ENCODE measurements at regions not wholly inside any gene's neighbourhood (a gene's known extent, or its start where the extent isn't known, plus 50 kb on each side); places are given as distances from the start of the nearest gene placed in this dataset.

DNA sequence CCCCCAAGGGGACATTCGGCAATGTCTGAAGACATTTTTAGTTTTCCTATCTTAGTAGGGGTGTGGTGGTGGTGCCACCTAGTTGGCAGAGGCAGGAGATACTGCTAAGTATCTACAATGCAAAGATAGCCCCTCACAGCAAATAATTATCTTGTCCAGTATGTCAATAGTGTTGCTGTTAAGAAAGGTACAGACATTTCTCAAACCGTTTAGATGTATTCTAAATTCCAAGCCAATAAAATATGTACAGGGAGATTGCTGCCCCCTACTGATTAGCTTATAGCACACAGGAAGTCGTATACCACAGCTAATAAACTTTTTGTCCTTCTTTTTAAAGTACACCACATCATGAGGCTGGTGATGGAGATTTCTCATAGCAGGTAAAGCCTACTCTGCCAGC, 260.5 kb downstream of the TMA16 start:
- TF ChIP-seq, protein P1, sequence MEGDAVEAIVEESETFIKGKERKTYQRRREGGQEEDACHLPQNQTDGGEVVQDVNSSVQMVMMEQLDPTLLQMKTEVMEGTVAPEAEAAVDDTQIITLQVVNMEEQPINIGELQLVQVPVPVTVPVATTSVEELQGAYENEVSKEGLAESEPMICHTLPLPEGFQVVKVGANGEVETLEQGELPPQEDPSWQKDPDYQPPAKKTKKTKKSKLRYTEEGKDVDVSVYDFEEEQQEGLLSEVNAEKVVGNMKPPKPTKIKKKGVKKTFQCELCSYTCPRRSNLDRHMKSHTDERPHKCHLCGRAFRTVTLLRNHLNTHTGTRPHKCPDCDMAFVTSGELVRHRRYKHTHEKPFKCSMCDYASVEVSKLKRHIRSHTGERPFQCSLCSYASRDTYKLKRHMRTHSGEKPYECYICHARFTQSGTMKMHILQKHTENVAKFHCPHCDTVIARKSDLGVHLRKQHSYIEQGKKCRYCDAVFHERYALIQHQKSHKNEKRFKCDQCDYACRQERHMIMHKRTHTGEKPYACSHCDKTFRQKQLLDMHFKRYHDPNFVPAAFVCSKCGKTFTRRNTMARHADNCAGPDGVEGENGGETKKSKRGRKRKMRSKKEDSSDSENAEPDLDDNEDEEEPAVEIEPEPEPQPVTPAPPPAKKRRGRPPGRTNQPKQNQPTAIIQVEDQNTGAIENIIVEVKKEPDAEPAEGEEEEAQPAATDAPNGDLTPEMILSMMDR (IDR thresholded peaks at IDR 0.05), result no peak
- ATAC-seq (ENCODE audit: low FRiP score), result no peak

DNA sequence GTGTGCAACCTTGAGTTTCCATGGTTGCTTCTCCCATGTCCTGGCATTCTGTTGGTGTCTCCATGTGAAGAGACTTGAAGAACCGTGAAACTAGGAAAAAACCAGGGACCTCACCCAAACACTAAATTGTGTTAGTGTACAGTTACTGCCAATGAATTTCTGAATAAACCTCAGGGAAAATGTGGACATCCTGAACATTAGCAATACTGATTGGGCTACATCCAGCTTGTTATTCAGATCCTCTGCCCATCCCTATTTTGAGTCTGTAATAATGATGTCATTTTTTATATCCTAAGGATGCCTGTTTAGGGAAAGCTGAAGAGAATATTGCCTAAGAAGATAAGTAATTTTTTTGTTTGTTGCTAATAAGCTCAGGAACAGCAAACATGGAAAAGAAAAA, 262.7 kb downstream of the TMA16 start:
- TF ChIP-seq, protein P1 (IDR thresholded peaks at IDR 0.05), result no peak
- ATAC-seq (ENCODE audit: low FRiP score), result no peak

More for the DNA sequence above, 260.5 kb downstream of the TMA16 start:
- DNase-seq (ENCODE audit: low spot score), result no peak

GRCh38 chr4:163758032-163758431, 263.5 kb downstream of the TMA16 start:
- ATAC-seq (ENCODE audit: low FRiP score) (no peak), DNase-seq (ENCODE audit: low spot score) (no peak)
- TF ChIP-seq, protein P1 (IDR thresholded peaks at IDR 0.05), result no peak

More for the DNA sequence above, 262.7 kb downstream of the TMA16 start:
- no peak for DNase-seq (ENCODE audit: low spot score)

DNA sequence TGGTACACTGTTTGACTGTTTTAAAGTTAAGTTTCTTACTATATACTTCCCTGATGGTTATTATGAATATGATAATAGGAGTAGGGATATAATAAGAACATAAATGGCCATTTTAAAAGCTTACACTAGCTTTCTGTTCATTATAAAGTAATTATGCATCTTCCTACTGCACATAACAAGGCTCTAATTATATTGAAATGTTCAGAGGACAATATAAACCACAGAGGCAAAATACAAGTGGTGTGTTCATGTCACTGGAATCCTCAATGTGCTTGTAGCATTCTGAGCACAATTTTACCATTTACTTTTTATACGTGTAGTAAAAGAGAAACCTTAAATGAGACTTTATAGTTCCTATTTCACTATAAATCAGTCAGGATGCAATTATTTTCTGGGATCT, 268.3 kb downstream of the TMA16 start:
- no peak for DNase-seq (ENCODE audit: low spot score)
- ATAC-seq (ENCODE audit: low FRiP score), result no peak
- TF ChIP-seq, protein P1 (IDR thresholded peaks at IDR 0.05), result no peak

- TF ChIP-seq, protein P1 (IDR thresholded peaks at IDR 0.05), result no peak
- ATAC-seq (ENCODE audit: low FRiP score), result no peak
Observed at GRCh38 chr4:163764569-163764968, 270.1 kb downstream of the TMA16 start.

DNA sequence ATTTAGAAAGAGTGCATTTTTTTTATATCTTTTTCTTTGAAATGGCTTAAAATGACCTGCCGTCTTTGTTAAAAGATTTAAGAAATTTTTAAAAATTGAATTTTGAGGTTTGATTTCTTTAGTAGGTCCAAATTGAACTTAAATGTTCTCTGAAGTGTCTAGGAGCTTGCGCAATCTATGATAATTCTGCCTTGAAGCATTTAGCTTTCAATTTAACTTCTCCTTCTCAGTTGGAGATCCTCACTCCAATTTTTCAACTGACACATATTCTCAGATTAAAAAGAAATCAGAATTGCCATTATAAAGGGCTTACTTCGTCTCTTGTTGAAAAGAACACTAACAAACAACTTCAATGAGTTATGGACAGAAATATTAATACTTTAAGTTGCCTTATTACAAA, 273.5 kb downstream of the TMA16 start:
- ATAC-seq (ENCODE audit: low FRiP score) (no peak), DNase-seq (ENCODE audit: low spot score) (no peak)
- TF ChIP-seq, protein P1 (IDR thresholded peaks at IDR 0.05), result no peak

More at GRCh38 chr4:163764569-163764968, 270.1 kb downstream of the TMA16 start:
- no peak for DNase-seq (ENCODE audit: low spot score)

DNA sequence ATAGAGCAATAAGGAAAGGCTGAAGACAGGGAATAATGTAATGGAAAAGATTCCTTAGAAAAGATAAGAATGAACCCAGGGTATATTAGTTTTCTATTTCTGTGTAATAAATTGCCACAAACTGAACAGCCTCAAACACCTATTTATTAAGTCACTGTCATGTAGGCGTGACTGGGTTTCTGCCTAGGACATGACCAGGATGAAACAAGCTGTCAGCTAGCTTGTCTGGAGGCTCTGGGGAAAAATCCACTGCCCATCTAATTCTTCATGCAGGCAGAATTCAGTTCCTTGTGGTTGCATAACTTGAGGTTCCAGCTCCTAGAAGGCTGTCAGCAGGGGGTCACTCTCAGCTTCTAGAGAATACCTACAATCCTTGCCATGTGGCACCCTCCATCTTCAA, 277.7 kb downstream of the TMA16 start:
- no peak for DNase-seq (ENCODE audit: low spot score)
- TF ChIP-seq, protein P1 (IDR thresholded peaks at IDR 0.05), result no peak
- ATAC-seq (ENCODE audit: low FRiP score), result no peak

Data from omental fat pad (tissue), 3 donors.